ENCODE measurements at regions not wholly inside any gene's neighbourhood (a gene's known extent, or its start where the extent isn't known, plus 50 kb on each side); places are given as distances from the start of the nearest gene placed in this dataset.

- no peak for TF ChIP-seq POLR2A (IDR thresholded peaks at IDR 0.05)
- TF ChIP-seq, protein P1, sequence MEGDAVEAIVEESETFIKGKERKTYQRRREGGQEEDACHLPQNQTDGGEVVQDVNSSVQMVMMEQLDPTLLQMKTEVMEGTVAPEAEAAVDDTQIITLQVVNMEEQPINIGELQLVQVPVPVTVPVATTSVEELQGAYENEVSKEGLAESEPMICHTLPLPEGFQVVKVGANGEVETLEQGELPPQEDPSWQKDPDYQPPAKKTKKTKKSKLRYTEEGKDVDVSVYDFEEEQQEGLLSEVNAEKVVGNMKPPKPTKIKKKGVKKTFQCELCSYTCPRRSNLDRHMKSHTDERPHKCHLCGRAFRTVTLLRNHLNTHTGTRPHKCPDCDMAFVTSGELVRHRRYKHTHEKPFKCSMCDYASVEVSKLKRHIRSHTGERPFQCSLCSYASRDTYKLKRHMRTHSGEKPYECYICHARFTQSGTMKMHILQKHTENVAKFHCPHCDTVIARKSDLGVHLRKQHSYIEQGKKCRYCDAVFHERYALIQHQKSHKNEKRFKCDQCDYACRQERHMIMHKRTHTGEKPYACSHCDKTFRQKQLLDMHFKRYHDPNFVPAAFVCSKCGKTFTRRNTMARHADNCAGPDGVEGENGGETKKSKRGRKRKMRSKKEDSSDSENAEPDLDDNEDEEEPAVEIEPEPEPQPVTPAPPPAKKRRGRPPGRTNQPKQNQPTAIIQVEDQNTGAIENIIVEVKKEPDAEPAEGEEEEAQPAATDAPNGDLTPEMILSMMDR (IDR thresholded peaks at IDR 0.05): no peak
Observed at GRCh38 chr12:91563011-91563765, 380.6 kb upstream of the DCN start.
